HuH-7.5 (cell line): ENCODE measurements at regions not wholly inside any gene's neighbourhood (a gene's known extent, or its start where the extent isn't known, plus 50 kb on each side); places are given as distances from the start of the nearest gene placed in this dataset.
A peak's percentile ranks its signal among the peaks of the same experiment; 100 is the strongest.

Source experiments
- DNase-seq: peaks from one replicate; pipeline ENCODE4 v3.0.0; 2011; ENCODE audit warnings: low spot score

DNA sequence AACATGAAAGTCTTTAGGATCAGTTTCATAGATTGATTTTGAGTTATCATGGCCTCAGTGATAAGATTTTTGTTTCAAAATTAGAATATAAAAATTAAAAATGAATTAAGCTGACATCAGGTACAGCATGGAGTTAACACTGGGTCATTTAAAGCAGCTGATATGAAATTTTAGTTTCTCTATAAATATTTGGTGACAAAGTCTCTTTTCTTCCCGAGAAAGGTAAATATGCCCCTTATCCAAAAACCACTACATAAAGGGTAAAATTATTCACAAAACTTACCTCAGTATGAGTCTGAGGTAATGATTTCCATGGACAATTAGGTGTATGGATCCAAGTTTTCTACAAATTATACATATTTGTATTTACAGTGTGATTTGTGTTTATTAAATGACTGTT is 121.5 kb upstream of the PJA2 start:
- DNase-seq = no peak

GRCh38 chr5:109529987-109530386 is 120.2 kb upstream of the PJA2 start:
- DNase-seq = no peak

- DNase-seq = no peak
Measured at GRCh38 chr5:109529520-109529919, 119.7 kb upstream of the PJA2 start.

DNA sequence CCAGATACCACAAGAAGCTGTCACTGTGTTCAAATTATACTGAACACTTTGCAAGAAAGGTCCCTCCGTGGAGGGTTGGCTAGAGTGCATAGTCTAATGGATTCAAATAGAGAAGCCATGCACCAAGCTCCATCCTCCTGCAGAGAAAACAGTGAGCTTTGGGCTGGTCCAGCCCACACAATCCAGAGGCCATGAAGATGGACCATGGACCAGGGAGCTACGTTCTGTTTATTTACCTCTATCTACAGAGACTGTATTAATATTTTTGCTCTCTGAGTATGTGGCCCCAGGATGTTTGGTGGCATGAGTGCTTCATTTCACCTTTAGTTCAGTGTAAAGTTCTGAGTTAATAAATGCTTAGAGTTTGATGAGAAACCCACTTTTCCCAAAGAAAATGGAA is 114.8 kb upstream of the PJA2 start:
- DNase-seq = no peak

DNA sequence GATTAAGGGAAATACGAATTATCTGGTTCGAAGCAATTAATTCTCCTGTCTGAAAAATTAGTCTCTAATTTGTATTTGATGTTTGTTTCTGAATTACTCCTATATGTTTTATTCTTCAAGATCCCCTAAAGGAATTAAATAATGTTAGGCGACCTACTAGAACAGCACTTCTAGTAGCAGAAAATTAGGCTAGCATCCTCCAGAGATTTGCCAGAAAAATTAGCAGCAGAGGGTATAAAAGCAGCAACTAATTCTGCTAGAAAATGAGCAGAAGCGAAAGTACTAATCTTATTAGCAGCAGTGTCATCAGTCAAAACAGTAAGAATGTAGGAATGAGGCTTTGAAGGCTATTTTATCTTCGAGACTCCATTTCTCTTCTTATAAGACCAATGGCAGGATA is 114.3 kb upstream of the PJA2 start:
- DNase-seq = no peak

DNA sequence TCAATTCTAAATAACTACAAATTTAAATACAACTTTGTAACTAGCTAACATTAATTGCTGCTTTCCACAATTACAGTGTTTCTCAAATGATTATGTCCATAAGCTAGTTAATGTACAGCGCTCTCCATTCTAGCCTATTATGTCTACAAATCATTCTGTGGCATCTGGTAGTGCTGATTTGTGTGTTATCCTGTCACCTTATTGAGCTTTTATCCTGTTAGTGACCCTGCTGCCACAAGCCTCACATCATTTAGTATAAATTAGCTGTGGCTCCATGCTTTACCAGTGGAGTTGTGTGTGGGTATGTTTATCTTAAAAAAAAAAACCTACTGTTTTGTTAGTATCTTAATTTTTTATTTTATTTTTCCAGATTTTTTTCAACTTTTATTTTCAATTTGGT is 112.6 kb upstream of the PJA2 start:
- no peak for DNase-seq

- no peak for DNase-seq
Measured at GRCh38 chr5:109519416-109519815, 109.6 kb upstream of the PJA2 start.

DNA sequence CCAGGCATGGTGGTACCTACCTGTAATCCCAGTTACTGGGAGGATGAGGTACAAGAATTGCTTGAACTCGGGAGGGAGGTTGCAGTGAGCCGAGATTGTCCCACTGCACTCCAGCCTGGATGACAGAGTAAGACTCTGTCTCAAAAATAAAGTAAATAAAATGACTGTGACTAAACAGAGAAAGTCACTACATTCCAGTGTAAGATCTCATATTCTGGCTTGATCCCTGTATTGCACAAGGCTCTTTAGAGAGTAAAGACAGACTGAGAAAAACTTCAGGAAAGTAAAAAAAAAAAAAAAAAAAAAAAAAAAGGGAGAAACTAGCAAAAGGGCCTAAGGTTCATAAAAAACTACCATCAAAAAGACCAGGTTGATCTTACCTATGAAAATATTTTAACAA is 106.6 kb upstream of the PJA2 start:
- DNase-seq = no peak

- no peak for DNase-seq
Measured at GRCh38 chr5:109511980-109512734, 102.4 kb upstream of the PJA2 start.

- no peak for DNase-seq
Measured at GRCh38 chr5:109506556-109506955, 96.8 kb upstream of the PJA2 start.

GRCh38 chr5:109496112-109496511 is 86.3 kb upstream of the PJA2 start:
- DNase-seq = no peak

GRCh38 chr5:109487753-109488420 is 78.1 kb upstream of the PJA2 start:
- DNase-seq = no peak

DNA sequence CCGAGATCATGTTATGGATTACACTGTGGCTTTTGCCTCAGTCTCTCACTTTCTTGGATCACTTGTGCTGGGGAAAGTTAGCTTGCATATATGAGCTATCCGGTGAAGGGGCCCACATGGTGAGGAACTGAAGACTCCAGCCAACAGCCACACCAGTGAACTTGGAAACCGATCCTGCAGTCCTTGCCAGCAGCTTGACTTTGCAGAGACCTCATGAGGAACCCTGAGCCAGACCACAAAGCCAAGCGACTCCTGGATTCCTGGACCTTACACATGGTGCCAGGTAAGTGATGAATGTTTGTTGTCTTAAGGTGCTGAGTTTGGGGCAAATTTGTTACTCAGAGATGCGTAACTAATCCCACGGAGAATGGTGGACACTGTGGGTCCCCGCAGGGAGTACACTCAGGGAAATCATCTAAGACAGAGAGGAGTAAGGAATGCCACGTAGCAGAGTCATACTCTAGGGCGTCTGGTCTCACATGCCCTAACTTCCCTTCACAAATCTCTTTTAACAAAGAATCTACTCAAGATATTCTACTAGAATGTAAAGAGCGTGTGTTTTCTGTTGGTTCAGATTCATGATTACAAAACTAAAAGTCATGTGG is 76.5 kb upstream of the PJA2 start:
- no peak for DNase-seq

- DNase-seq = peak; percentile 21
Measured at GRCh38 chr5:109485030-109485429, 75.3 kb upstream of the PJA2 start.

DNA sequence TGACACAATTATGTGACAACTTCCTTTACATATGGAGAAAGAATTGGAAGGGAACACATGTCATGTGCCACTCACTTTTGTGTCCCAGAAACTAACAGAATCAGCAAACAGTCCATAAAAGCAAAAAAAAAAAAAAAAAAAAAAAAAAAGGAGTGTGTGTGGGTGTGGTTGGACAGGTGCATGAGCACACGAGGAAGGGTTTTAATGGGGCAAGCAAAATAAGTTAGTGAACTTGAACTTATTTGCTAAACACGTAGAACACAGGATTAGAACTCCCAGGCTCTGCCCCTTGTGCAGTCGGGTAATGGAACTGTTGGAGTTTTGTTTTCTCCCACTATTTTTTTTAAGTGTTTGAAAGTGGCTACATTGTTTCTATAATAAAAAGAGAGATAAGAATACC is 74.8 kb upstream of the PJA2 start:
- no peak for DNase-seq

DNA sequence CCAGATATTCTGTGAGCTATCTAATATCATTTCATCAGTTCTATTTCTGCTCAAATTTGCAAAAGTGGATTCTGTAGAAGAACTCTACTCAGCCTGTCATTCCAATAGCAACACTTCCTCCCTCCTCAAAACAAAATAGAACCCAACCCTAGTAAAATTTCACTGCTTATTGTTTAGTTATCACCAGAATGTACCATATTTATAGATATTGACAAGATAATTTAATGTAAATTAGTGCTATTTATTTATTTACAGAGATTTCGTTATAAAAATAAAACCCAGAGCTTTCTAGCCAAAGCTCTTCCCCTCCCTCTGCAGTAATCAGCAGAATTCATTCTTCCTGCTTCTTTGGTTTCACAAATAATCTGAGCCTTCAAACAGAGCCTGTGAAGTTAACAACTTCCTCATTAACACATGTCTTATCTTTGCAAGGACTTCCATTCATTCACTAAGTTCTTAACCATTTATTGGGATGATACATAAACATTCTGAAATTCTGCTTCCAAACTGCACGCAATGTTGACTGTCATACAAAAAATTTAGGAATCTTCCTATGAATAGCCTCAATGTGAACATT is 73.7 kb upstream of the PJA2 start:
- DNase-seq = no peak

- DNase-seq = no peak
Measured at GRCh38 chr5:109482748-109483147, 73.0 kb upstream of the PJA2 start.

DNA sequence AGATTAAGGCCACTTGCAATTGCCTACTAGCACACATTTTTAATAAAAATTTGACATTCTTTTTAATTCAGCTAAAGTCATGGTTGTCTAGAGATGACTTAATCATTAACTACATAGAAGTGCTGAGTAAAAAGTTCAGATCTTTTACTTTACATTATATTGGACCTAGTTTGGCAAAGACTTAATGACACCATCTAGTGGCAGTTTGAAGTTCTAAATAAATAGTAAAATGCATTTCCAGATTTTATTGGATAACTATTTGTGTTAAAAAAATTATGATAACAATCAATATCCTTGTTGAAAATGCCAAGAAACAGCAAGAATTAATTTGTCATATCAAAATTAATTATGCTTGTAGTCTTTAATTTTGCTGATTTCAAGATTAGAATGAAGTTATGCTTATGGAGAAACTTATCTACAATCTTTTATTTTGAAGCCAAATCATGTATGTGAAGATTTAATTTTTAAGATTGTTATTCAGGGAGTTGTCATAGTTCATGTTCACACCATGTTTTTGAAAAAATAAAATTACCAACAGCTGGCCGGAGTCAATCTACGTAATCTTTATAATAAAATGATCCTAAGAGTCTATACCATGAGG is 69.6 kb upstream of the PJA2 start:
- DNase-seq = no peak

DNA sequence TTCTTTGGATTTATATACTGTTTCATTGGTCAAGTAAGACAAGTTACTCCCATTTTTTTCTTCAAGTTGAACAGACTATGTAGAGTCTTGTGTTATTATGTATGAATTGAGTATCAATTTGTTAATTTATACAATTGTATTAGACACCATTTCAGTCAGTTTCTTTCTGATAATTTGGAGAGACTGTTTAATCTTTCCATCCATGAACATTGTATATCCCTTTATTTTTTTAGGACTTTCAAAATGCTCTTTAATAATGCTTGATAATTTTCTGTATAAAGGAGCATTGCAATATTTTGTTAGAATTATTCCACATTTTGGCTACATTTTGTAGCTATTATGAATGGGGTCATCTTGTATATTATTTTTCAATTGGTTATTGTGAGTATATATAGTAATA is 69.1 kb upstream of the PJA2 start:
- no peak for DNase-seq

DNA sequence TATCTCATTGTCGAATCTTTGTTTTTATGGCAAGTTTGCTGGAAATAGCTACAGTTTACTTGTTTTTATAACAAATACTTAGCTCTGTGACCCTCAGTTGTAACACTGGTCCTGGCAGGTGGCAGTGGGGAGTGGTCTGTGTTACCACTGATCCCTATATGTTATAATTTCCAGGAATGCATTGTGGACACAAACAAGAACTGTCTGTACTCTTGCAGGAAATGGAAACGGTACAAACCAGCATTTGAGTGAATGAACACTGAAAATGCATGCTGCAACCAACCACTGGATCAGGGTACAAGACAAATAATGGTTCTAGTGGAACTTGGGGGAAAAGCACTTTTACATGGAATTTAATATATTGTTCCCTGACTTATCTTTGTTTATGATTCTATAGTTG is 66.5 kb upstream of the PJA2 start:
- DNase-seq = no peak

DNA sequence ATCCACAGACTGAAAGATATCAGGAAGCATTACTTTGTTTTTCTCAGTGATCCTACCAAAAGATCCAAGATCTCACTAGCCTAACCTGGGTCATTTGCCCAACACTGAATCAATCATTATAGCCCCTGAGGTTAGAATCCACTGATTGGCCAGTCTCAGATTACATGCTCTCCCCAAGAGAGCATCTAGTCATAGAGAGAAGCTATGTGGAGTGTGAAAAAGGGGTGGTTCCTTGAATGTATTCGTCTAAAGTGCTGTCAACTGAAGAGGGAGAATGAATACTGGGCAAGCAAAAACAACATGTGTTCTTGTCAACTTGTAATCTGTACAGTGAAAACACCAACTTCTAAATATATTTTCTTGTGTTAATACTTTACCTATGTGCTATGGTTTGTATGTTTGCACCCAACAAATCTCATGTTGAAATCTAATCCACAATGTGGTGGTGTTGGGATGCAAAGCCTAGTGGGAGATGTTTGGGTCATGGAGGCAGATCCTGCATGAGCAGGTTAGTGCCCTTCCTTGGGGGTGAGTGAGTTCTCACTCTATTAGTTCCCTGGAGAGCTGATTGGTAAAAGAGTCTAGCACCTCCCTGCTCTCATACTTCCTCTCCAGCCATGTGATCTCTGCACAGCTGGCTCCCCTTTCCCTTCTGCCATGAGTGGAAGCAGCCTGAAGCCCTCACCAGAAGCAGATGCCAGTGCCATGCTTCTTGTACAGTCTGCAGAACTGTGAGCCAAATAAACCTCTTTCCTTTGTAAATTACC is 60.3 kb upstream of the PJA2 start:
- no peak for DNase-seq
